Activated CD4-positive, alpha-beta memory T cell treated with anti-CD3 and anti-CD28 coated beads, Interleukin-2, amount 10 ng/mL, durations not matched to agents 7 days and 5 days (primary cell): ENCODE measurements at regions not wholly inside any gene's neighbourhood (a gene's known extent, or its start where the extent isn't known, plus 50 kb on each side); places are given as distances from the start of the nearest gene placed in this dataset.
"Not testable (repeated sequence)": the region's sequence is repeated elsewhere in the genome, so short reads cannot be mapped to it uniquely, and the experiment has no call there.

Experiments used
- CTCF ChIA-PET: fragments of 350-600 bp; sonication (Branson Sonifier 250); formaldehyde crosslinking; loops from one replicate; lab custom pipeline; 2021; ENCODE audit warnings: antibody characterized with exemption, inconsistent platforms; lab: Charles Lee
- POLR2A ChIA-PET: fragments of 350-600 bp; sonication (Branson Sonifier 250); formaldehyde crosslinking; loops from one replicate; lab custom pipeline; 2021; ENCODE audit warnings: antibody characterized with exemption; lab: Charles Lee
- DNase-seq: peaks from one replicate; pipeline ENCODE4 v3.0.0-alpha.2; 2020
- H3K27ac Mint-ChIP-seq: one replicate; pipeline ENCODE4 v1.8.0; 2021; ENCODE audit warnings: mild to moderate bottlenecking, mixed read lengths
- H3K27me3 Mint-ChIP-seq: one replicate; pipeline ENCODE4 v1.8.0; 2021; ENCODE audit warnings: mixed read lengths
- H3K36me3 Mint-ChIP-seq: one replicate; pipeline ENCODE4 v1.8.0; 2021; ENCODE audit warnings: low read depth, mixed read lengths
- H3K4me1 Mint-ChIP-seq: one replicate; pipeline ENCODE4 v1.8.0; 2021; ENCODE audit warnings: mixed read lengths
- H3K4me3 Mint-ChIP-seq: one replicate; pipeline ENCODE4 v1.8.0; 2021; ENCODE audit warnings: mild to moderate bottlenecking, mixed read lengths
- H3K9me3 Mint-ChIP-seq: one replicate; pipeline ENCODE4 v1.8.0; 2021; ENCODE audit warnings: mixed read lengths

GRCh38 chr2:138090330-138090729, 126.1 kb downstream of the HNMT start:
- H3K4me3 Mint-ChIP-seq: no peak overlapping the region
- no peak for DNase-seq
- H3K36me3 Mint-ChIP-seq: no peaks in the 10 kb centered on the region
- H3K27me3 Mint-ChIP-seq: no peaks in the 10 kb centered on the region
- CTCF ChIA-PET: no interaction called here
- H3K4me1 Mint-ChIP-seq: no peaks in the 10 kb centered on the region
- no peak overlapping the region for H3K27ac Mint-ChIP-seq
- peaks cover 2% of the 10 kb centered on the region for H3K9me3 Mint-ChIP-seq
- POLR2A ChIA-PET: no interaction called here

GRCh38 chr2:138093455-138093854, 129.2 kb downstream of the HNMT start:
- CTCF ChIA-PET: no interaction called here

GRCh38 chr2:138094031-138094430, 129.8 kb downstream of the HNMT start:
- no peak for DNase-seq
- no peaks in the 10 kb centered on the region for H3K36me3 Mint-ChIP-seq
- CTCF ChIA-PET: no interaction called here

More at GRCh38 chr2:138093455-138093854, 129.2 kb downstream of the HNMT start:
- POLR2A ChIA-PET: no interaction called here
- H3K4me1 Mint-ChIP-seq: no peaks in the 10 kb centered on the region
- H3K27me3 Mint-ChIP-seq: no peaks in the 10 kb centered on the region
- no peak for DNase-seq
- no peaks in the 10 kb centered on the region for H3K36me3 Mint-ChIP-seq
- peaks cover 2% of the 10 kb centered on the region for H3K9me3 Mint-ChIP-seq
- H3K4me3 Mint-ChIP-seq: no peak overlapping the region
- no peak overlapping the region for H3K27ac Mint-ChIP-seq

GRCh38 chr2:138095336-138095735, 131.1 kb downstream of the HNMT start:
- Mint-ChIP-seq H3K9me3 (no peaks in the 10 kb centered on the region), H3K4me3 (no peak overlapping the region), H3K27me3 (no peaks in the 10 kb centered on the region), H3K27ac (no peak overlapping the region), H3K36me3 (no peaks in the 10 kb centered on the region), H3K4me1 (no peaks in the 10 kb centered on the region)
- POLR2A ChIA-PET: no interaction called here
- CTCF ChIA-PET: no interaction called here
- no peak for DNase-seq

More at GRCh38 chr2:138094031-138094430, 129.8 kb downstream of the HNMT start:
- Mint-ChIP-seq H3K9me3 (no peaks in the 10 kb centered on the region), H3K4me3 (no peak overlapping the region), H3K27me3 (no peaks in the 10 kb centered on the region), H3K27ac (no peak overlapping the region), H3K4me1 (no peaks in the 10 kb centered on the region)
- POLR2A ChIA-PET: no interaction called here

GRCh38 chr2:138099288-138099687, 135.0 kb downstream of the HNMT start:
- H3K4me1 Mint-ChIP-seq, H3K27ac Mint-ChIP-seq, POLR2A ChIA-PET, H3K9me3 Mint-ChIP-seq, H3K27me3 Mint-ChIP-seq, H3K4me3 Mint-ChIP-seq, DNase-seq, H3K36me3 Mint-ChIP-seq, CTCF ChIA-PET: not testable (repeated sequence)

DNA sequence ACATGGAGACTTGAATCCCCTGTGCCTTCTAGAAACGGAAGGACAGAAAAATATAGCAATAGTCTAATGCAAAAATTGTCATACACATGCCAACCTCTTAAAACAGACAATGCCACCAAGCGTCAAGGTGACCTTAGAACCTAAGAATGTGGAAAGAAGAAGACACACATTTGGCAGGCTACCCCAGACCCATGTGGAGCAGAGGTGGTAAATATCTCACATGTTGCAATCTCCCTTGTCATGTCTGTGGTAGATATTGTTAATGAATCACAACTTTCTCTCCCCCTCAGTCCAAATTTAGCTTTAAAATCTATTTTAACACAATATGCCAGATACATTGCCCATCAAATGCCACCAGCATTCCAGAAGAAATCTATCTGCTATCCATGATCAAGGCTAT, 137.4 kb downstream of the HNMT start:
- Mint-ChIP-seq H3K27me3 (no peaks in the 10 kb centered on the region), H3K4me1 (no peaks in the 10 kb centered on the region), H3K4me3 (no peak overlapping the region), H3K36me3 (no peaks in the 10 kb centered on the region), H3K27ac (no peak overlapping the region), H3K9me3 (no peaks in the 10 kb centered on the region)
- POLR2A ChIA-PET: no interaction called here
- CTCF ChIA-PET: no interaction called here
- no peak for DNase-seq

DNA sequence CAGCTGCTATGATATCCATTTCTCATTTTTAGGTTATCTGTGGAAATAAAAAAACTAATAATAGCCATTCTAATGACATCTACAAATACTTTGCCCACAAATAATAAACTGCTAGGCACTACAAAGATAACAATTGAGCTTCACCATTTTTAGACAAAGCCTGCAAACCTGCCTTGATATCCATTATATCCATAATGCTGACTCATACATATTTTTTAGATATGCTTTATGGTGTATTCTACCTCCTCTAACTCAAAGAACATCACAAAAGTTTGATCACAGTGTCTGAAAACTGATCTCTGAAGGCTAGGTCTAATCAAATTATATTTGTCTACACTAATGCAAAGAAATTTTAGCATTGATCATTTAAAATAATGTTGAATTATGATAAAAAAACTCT, 138.4 kb downstream of the HNMT start:
- no peaks in the 10 kb centered on the region for H3K9me3 Mint-ChIP-seq
- ChIA-PET CTCF (no interaction called here), POLR2A (no interaction called here)
- H3K36me3 Mint-ChIP-seq: no peaks in the 10 kb centered on the region
- H3K4me1 Mint-ChIP-seq: no peaks in the 10 kb centered on the region
- no peak overlapping the region for H3K27ac Mint-ChIP-seq
- DNase-seq: no peak
- no peak overlapping the region for H3K4me3 Mint-ChIP-seq
- no peaks in the 10 kb centered on the region for H3K27me3 Mint-ChIP-seq

GRCh38 chr2:138103156-138103555, 138.9 kb downstream of the HNMT start:
- CTCF ChIA-PET: no interaction called here
- POLR2A ChIA-PET: no interaction called here
- no peak overlapping the region for H3K27ac Mint-ChIP-seq
- H3K4me3 Mint-ChIP-seq: no peak overlapping the region
- no peaks in the 10 kb centered on the region for H3K9me3 Mint-ChIP-seq
- H3K4me1 Mint-ChIP-seq: no peaks in the 10 kb centered on the region
- no peak for DNase-seq
- no peaks in the 10 kb centered on the region for H3K27me3 Mint-ChIP-seq
- no peaks in the 10 kb centered on the region for H3K36me3 Mint-ChIP-seq

DNA sequence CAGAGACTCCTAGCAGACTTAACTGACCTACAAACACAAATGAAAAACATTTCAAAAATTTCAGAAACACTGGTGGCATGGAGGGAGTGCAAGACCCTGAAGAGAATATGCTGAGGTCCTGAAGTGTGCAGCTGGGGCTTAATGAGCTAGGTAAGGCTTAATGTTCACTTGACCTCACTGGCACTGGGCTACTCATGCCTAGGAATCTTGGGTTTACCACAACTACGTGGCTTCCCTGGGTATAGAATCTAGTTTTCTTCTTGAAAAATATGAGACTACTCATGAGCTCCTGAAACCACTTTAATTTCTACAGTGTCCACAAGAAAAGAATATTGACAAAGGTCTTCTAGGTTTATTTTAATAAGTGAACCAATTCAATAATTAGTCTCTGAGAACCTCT, 139.8 kb downstream of the HNMT start:
- H3K36me3 Mint-ChIP-seq: no peaks in the 10 kb centered on the region
- no peak overlapping the region for H3K4me3 Mint-ChIP-seq
- no peak for DNase-seq
- no peaks in the 10 kb centered on the region for H3K4me1 Mint-ChIP-seq
- no peak overlapping the region for H3K27ac Mint-ChIP-seq
- ChIA-PET CTCF (no interaction called here), POLR2A (no interaction called here)
- H3K27me3 Mint-ChIP-seq: no peaks in the 10 kb centered on the region
- no peaks in the 10 kb centered on the region for H3K9me3 Mint-ChIP-seq

GRCh38 chr2:138105358-138105757, 141.1 kb downstream of the HNMT start:
- DNase-seq: no peak
- H3K27ac Mint-ChIP-seq: no peak overlapping the region
- no peak overlapping the region for H3K4me3 Mint-ChIP-seq
- ChIA-PET CTCF (no interaction called here), POLR2A (no interaction called here)
- no peaks in the 10 kb centered on the region for H3K9me3 Mint-ChIP-seq
- no peaks in the 10 kb centered on the region for H3K36me3 Mint-ChIP-seq
- no peaks in the 10 kb centered on the region for H3K27me3 Mint-ChIP-seq
- H3K4me1 Mint-ChIP-seq: no peaks in the 10 kb centered on the region

- Mint-ChIP-seq H3K4me3 (no peak overlapping the region), H3K9me3 (no peaks in the 10 kb centered on the region), H3K27ac (no peak overlapping the region), H3K27me3 (no peaks in the 10 kb centered on the region), H3K36me3 (no peaks in the 10 kb centered on the region), H3K4me1 (no peaks in the 10 kb centered on the region)
- no peak for DNase-seq
- ChIA-PET POLR2A (no interaction called here), CTCF (no interaction called here)
Observed at GRCh38 chr2:138106606-138107005, 142.3 kb downstream of the HNMT start.

- Mint-ChIP-seq H3K27ac (no peak overlapping the region), H3K4me1 (no peaks in the 10 kb centered on the region), H3K27me3 (no peaks in the 10 kb centered on the region), H3K4me3 (no peak overlapping the region), H3K36me3 (no peaks in the 10 kb centered on the region), H3K9me3 (no peaks in the 10 kb centered on the region)
- POLR2A ChIA-PET: no interaction called here
- CTCF ChIA-PET: no interaction called here
- no peak for DNase-seq
Observed at GRCh38 chr2:138107288-138107687, 143.0 kb downstream of the HNMT start.

DNA sequence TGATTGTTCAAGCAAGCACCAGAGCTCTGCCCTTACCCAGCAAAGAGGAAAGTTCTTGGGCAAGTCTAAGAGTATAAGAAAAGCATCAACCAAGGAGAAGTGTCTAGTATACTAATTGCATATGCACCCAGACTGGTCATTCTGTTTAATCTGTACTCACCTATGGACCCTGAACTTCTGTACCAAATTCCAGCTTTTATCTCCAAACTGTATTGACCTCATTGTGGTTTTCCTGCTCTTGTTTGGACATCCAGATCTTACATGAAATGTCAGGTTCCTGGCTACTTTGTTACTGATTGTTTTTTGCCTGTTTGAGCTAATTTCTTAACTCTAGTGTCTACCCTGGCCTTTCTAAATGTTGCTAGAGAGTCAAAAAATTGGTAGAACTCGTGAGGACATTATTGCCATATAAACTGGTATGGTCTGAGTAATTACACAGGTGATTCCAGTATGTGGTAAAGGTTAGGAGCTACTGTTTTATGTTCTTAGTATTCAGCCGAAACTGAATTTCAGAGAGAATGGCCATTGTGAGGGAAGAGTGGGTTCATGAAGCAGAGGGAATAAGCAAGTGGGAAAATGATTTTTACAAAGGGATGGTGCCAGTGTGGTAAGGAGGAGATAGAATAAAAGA, 146.3 kb downstream of the HNMT start:
- Mint-ChIP-seq H3K4me1 (no peaks in the 10 kb centered on the region), H3K9me3 (no peaks in the 10 kb centered on the region), H3K4me3 (no peak overlapping the region), H3K27me3 (no peaks in the 10 kb centered on the region), H3K27ac (no peak overlapping the region), H3K36me3 (no peaks in the 10 kb centered on the region)
- ChIA-PET CTCF (no interaction called here), POLR2A (no interaction called here)
- DNase-seq: no peak

DNA sequence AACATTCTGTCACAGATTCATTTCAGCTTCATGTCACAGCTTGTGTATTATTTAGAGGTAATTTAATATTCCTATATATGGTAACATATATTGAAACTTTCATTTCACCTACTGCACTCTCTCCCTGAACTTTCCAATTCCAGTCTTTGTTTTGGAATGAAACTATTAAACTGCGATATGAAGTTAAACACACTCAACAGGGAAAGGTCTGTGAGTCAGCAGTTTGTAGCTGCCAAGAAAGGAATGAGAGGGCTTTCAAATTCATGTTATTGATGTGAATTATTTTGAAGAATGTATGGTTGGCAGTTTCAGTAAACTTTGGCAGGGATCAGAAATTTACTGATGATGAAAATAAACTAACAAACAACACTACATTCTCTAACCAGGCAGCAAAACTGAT, 148.3 kb downstream of the HNMT start:
- no peak overlapping the region for H3K27ac Mint-ChIP-seq
- H3K27me3 Mint-ChIP-seq: no peaks in the 10 kb centered on the region
- POLR2A ChIA-PET: no interaction called here
- H3K4me1 Mint-ChIP-seq: no peaks in the 10 kb centered on the region
- DNase-seq: no peak
- CTCF ChIA-PET: no interaction called here
- H3K4me3 Mint-ChIP-seq: no peak overlapping the region
- no peaks in the 10 kb centered on the region for H3K36me3 Mint-ChIP-seq
- no peaks in the 10 kb centered on the region for H3K9me3 Mint-ChIP-seq
